ENCODE measurements at regions not wholly inside any gene's neighbourhood (a gene's known extent, or its start where the extent isn't known, plus 50 kb on each side); places are given as distances from the start of the nearest gene placed in this dataset.

GRCh38 chr9:92179286-92180001 is 64.2 kb upstream of the SPTLC1 start:
- Mint-ChIP-seq H3K4me1 (no peaks in the 10 kb centered on the region), H3K4me3 (no peak overlapping the region), H3K9me3 (no peaks in the 10 kb centered on the region), H3K36me3 (no peaks in the 10 kb centered on the region), H3K27ac (no peak overlapping the region), H3K27me3 (ENCODE audit: low read depth in 3 of 3) (peaks cover 0 to 5% (median 0%) of the 10 kb centered on the region in 3 donors)
- no peak for DNase-seq

- H3K27ac Mint-ChIP-seq: no peak overlapping the region
- no peak for DNase-seq
- no peaks in the 10 kb centered on the region for H3K9me3 Mint-ChIP-seq
- no peaks in the 10 kb centered on the region for H3K36me3 Mint-ChIP-seq
- peaks cover 0 to under 1% (median 0%) of the 10 kb centered on the region in 3 donors for H3K27me3 Mint-ChIP-seq (ENCODE audit: low read depth in 3 of 3)
- no peak overlapping the region for H3K4me3 Mint-ChIP-seq
- no peaks in the 10 kb centered on the region for H3K4me1 Mint-ChIP-seq
These were observed 62.4 kb upstream of the SPTLC1 start for GRCh38 chr9:92177591-92177990.

- no peak overlapping the region for H3K4me3 Mint-ChIP-seq
- H3K9me3 Mint-ChIP-seq: no peaks in the 10 kb centered on the region
- no peak overlapping the region for H3K27ac Mint-ChIP-seq
- H3K36me3 Mint-ChIP-seq: no peaks in the 10 kb centered on the region
- peaks cover 0 to 3% (median 0%) of the 10 kb centered on the region in 3 donors for H3K27me3 Mint-ChIP-seq (ENCODE audit: low read depth in 3 of 3)
- no peak for DNase-seq
- H3K4me1 Mint-ChIP-seq: no peaks in the 10 kb centered on the region
These were observed 61.6 kb upstream of the SPTLC1 start for GRCh38 chr9:92176800-92177185.

GRCh38 chr9:92176068-92176799 is 61.0 kb upstream of the SPTLC1 start:
- no peaks in the 10 kb centered on the region for H3K9me3 Mint-ChIP-seq

GRCh38 chr9:92175441-92175840 is 60.2 kb upstream of the SPTLC1 start:
- Mint-ChIP-seq H3K9me3 (no peaks in the 10 kb centered on the region), H3K27ac (no peak overlapping the region), H3K27me3 (ENCODE audit: low read depth in 3 of 3) (peaks cover 0 to 4% (median 3%) of the 10 kb centered on the region in 3 donors), H3K4me1 (no peaks in the 10 kb centered on the region), H3K4me3 (no peak overlapping the region), H3K36me3 (no peaks in the 10 kb centered on the region)
- DNase-seq: no peak

More at GRCh38 chr9:92176068-92176799, 61.0 kb upstream of the SPTLC1 start:
- no peak overlapping the region for H3K27ac Mint-ChIP-seq
- H3K4me3 Mint-ChIP-seq: no peak overlapping the region
- peaks cover 0 to 3% (median 2%) of the 10 kb centered on the region in 3 donors for H3K27me3 Mint-ChIP-seq (ENCODE audit: low read depth in 3 of 3)
- no peaks in the 10 kb centered on the region for H3K36me3 Mint-ChIP-seq
- no peaks in the 10 kb centered on the region for H3K4me1 Mint-ChIP-seq
- DNase-seq: no peak

- H3K36me3 Mint-ChIP-seq: no peaks in the 10 kb centered on the region
- no peaks in the 10 kb centered on the region for H3K9me3 Mint-ChIP-seq
- no peak overlapping the region for H3K4me3 Mint-ChIP-seq
- no peak overlapping the region for H3K27ac Mint-ChIP-seq
- peaks cover 0 to 4% (median 3%) of the 10 kb centered on the region in 3 donors for H3K27me3 Mint-ChIP-seq (ENCODE audit: low read depth in 3 of 3)
- no peaks in the 10 kb centered on the region for H3K4me1 Mint-ChIP-seq
- DNase-seq: no peak
These were observed 58.1 kb upstream of the SPTLC1 start for GRCh38 chr9:92173318-92173717.

GRCh38 chr9:92171822-92172221 is 56.6 kb upstream of the SPTLC1 start:
- H3K27ac Mint-ChIP-seq: no peak overlapping the region
- no peaks in the 10 kb centered on the region for H3K36me3 Mint-ChIP-seq
- no peak overlapping the region for H3K4me3 Mint-ChIP-seq
- H3K27me3 Mint-ChIP-seq (ENCODE audit: low read depth in 3 of 3): peaks cover 0 to 4% (median 3%) of the 10 kb centered on the region in 3 donors
- no peaks in the 10 kb centered on the region for H3K4me1 Mint-ChIP-seq
- no peaks in the 10 kb centered on the region for H3K9me3 Mint-ChIP-seq
- no peak for DNase-seq

- no peak for DNase-seq
- Mint-ChIP-seq H3K9me3 (no peaks in the 10 kb centered on the region), H3K27me3 (ENCODE audit: low read depth in 3 of 3) (peaks cover 0 to 4% (median 3%) of the 10 kb centered on the region in 3 donors), H3K36me3 (no peaks in the 10 kb centered on the region), H3K27ac (no peak overlapping the region), H3K4me3 (no peak overlapping the region), H3K4me1 (no peaks in the 10 kb centered on the region)
These were observed 56.1 kb upstream of the SPTLC1 start for GRCh38 chr9:92171281-92171680.

GRCh38 chr9:92170848-92171247 is 55.6 kb upstream of the SPTLC1 start:
- Mint-ChIP-seq H3K4me3 (no peak overlapping the region), H3K27me3 (ENCODE audit: low read depth in 3 of 3) (peaks cover 0 to 4% (median 3%) of the 10 kb centered on the region in 3 donors), H3K27ac (no peak overlapping the region), H3K36me3 (no peaks in the 10 kb centered on the region), H3K4me1 (no peaks in the 10 kb centered on the region), H3K9me3 (no peaks in the 10 kb centered on the region)
- DNase-seq: no peak

- no peak for DNase-seq
- no peak overlapping the region for H3K27ac Mint-ChIP-seq
- H3K9me3 Mint-ChIP-seq: peaks cover 0 to 20% (median 9%) of the 10 kb centered on the region in 6 donors
- no peaks in the 10 kb centered on the region for H3K4me1 Mint-ChIP-seq
- H3K4me3 Mint-ChIP-seq: no peak overlapping the region
- peaks cover 2% of the 10 kb centered on the region in 3 donors for H3K27me3 Mint-ChIP-seq (ENCODE audit: low read depth in 3 of 3)
- H3K36me3 Mint-ChIP-seq: peaks cover 0 to 8% (median 6%) of the 10 kb centered on the region in 3 donors
These were observed 50.3 kb upstream of the SPTLC1 start for GRCh38 chr9:92165484-92165883.

All from immature natural killer cell (primary cell).